Forelimb muscle (tissue), 1 donor: ENCODE measurements at regions not wholly inside any gene's neighbourhood (a gene's known extent, or its start where the extent isn't known, plus 50 kb on each side); places are given as distances from the start of the nearest gene placed in this dataset.
"Not testable (repeated sequence)": the region's sequence is repeated elsewhere in the genome, so short reads cannot be mapped to it uniquely, and the experiment has no call there.

ENCODE experiments used
- DNase-seq: peaks from one replicate; pipeline ENCODE4 v3.0.0-alpha.2; 2013; ENCODE audit warnings: low read depth

GRCh38 chr5:101045689-101046088 lies 142.6 kb upstream of the ST8SIA4 start:
- no peak for DNase-seq

DNA sequence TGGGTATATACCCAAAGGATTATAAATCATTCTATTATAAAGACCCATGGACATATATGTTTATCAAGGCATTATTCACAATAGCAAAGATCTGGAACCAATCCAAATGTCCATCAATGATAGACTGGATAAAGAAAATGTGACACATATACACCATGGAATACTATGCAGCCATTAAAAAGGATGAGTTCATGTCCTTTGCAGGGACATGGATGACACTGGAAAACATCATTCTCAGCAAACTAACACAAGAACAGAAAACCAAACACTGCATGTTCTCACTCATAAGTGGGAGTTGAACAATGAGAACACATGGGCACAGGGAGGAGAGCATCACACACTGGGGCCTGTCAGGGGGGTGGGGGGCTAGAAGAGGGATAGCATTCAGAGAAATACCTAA lies 136.9 kb upstream of the ST8SIA4 start:
- not testable (repeated sequence) for DNase-seq

DNA sequence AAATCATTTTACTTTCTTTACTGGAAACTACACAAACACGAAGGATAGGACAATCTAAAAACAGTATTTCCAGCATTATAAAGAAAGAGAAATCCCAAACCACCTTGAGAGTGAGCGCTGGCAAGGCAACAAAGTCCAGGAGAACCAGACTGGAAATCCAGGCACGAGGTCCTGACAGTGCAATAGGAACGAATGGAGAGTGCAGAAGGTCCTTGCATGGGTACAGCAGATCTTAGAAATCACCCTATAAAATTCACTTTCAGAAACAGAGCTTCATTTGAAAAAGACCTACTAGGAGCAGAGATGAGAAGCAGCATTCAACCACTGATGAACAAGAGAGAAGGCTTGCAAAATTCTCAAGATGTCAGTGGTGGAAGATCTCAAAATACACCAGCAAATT lies 133.7 kb upstream of the ST8SIA4 start:
- DNase-seq = no peak

- DNase-seq = no peak
Observed at GRCh38 chr5:101035425-101035824, 132.3 kb upstream of the ST8SIA4 start.

DNA sequence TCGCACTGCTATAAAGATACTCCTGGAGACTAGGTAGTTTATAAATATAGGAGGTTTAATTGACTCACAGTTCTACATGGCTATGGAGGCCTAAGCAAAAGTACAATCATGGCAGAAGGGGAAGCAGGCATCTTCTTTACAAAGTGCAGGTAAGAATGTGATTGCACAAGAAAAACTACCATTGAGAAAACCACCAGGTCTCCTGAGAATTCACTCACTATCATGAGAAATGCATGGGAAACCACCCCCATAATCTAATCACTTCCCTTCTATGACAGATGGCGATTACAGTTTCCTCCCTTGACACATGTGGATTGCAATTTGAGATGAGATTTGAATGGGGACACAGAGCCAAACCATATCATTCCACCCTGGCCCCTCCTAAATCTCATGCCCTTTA lies 121.2 kb upstream of the ST8SIA4 start:
- DNase-seq = no peak

GRCh38 chr5:101018299-101018698 lies 115.2 kb upstream of the ST8SIA4 start:
- no peak for DNase-seq

DNA sequence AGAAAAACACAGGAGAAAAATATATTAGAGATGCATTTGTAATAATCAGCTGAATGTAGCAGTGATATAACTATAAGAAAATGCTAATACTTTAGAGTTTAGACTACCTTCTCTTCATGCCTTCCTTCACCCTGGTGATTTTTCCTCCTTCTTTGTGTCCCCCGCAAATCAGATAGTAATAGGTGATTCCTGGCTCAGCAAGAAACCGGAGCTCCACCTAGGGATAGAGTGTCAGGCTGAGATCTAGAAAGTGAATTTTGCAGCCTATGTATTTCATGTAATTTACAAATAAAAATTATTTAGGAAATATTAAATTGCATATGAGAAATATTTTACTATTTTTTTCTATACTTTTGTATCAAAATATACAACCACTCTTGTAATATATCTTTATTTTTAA lies 109.8 kb upstream of the ST8SIA4 start:
- DNase-seq = no peak

- DNase-seq = no peak
Observed at GRCh38 chr5:101009758-101010519, 106.9 kb upstream of the ST8SIA4 start.

GRCh38 chr5:100992354-100992753 lies 89.3 kb upstream of the ST8SIA4 start:
- no peak for DNase-seq

DNA sequence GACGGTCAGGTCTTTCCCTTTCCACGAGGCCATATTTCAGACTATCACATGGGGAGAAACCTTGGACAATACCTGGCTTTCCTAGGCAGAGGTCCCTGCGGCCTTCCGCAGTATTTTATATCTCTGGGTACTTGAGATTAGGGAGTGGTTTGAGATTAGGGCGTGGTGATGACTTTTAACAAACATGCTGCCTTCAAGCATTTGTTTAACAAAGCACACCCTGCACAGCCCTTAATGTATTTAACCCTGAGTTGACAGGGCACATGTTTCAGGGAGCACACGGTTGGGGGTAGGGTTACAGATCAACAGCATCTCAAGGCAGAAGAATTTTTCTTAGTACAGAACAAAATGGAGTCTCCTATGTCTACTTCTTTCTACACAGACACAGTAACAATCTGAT lies 80.5 kb upstream of the ST8SIA4 start:
- not testable (repeated sequence) for DNase-seq

DNA sequence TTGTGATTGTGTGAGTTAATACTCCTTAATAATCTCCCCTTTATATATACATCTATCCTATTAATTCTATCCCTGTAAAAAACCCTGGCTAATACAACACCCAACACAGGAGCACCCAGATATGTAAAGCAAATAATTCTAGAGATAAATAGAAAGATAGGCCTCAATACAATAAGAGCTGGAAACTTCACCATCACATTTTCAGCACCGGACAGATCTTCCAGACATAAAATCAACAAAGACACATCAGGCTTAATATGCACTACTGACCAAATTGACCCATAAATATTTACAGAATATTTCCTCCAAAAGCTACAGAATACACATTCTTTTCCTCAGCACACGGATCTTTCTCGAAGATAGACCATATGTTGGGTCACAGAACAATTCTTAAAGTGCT lies 71.0 kb upstream of the ST8SIA4 start:
- DNase-seq = no peak

- DNase-seq = no peak
Observed at GRCh38 chr5:100970646-100971255, 67.7 kb upstream of the ST8SIA4 start.

DNA sequence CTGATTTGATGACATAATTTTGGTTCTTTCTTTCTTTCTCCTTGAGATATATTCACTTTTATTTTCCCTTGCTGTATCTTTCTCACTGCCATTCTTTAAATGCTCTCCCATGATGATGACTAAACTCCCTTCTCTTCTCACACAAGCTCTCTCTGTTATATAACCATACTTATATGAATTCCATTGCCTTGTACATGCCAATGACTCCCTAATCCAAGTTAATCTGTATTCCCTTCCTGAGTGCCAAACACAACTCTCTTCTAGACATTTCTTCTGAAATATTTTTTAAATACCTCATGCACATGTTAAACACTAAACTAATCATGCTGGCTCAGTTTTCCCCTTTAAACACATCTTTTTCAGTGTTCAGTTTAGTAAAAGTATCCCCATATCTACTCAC lies 62.2 kb upstream of the ST8SIA4 start:
- DNase-seq = no peak
